ENCODE measurements at regions not wholly inside any gene's neighbourhood (a gene's known extent, or its start where the extent isn't known, plus 50 kb on each side); places are given as distances from the start of the nearest gene placed in this dataset.
"Not testable (repeated sequence)": the region's sequence is repeated elsewhere in the genome, so short reads cannot be mapped to it uniquely, and the experiment has no call there.

DNA sequence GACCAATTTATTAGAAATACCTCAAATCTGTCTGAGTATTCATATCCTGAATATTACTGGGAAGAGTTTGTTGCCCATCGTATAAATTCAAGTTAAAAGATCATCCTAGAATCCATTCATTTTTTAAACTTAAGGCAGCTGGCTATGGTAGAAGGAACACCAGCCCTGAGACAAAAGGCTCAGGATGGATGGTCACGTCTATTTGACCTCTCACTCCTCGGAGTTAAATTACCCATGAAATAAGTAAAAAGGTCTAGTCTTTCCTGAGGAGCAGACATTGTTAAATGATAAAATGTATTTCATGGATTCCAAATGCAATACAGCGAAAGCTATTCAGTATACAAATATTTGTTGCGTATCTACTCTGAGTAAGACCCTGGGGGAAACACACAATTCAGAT is 826.0 kb upstream of the LRATD1 start:
- no peaks in the 10 kb centered on the region for H3K27me3 Mint-ChIP-seq (ENCODE audit: low read depth)
- no peak for DNase-seq (ENCODE audit: low spot score)
- no peaks in the 10 kb centered on the region for H3K36me3 Mint-ChIP-seq (ENCODE audit: low read depth)
- no peak overlapping the region for H3K4me3 Mint-ChIP-seq (ENCODE audit: low read depth)
- intact Hi-C loops (cut with micrococcal nuclease): no loop called here
- peaks cover 9% of the 10 kb centered on the region for H3K9me3 Mint-ChIP-seq
- H3K4me1 Mint-ChIP-seq (ENCODE audit: low read depth): no peaks in the 10 kb centered on the region
- no peak overlapping the region for H3K27ac Mint-ChIP-seq

DNA sequence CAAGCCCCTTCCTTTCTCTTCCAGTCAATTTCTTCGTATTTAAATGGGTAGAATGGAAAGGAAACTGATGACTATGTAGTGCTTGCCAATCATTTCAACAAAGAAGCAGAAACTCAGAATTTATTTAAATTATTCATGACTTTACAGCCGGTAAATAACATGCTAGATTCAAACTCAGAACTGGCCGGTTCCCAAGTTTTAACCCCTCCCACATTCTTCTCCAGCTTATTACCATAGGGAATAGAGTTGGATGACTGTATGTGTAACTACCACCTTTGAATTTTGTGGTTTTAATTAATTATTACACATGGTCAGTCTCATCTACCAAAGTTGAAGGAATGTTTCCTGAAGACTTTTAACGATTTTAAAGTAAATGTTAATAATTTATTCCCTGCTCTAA is 819.3 kb upstream of the LRATD1 start:
- intact Hi-C loops (cut with micrococcal nuclease): no loop called here
- Mint-ChIP-seq H3K36me3 (ENCODE audit: low read depth) (no peaks in the 10 kb centered on the region), H3K4me3 (ENCODE audit: low read depth) (no peak overlapping the region), H3K27me3 (ENCODE audit: low read depth) (no peaks in the 10 kb centered on the region), H3K9me3 (no peaks in the 10 kb centered on the region), H3K4me1 (ENCODE audit: low read depth) (no peaks in the 10 kb centered on the region), H3K27ac (no peak overlapping the region)
- DNase-seq (ENCODE audit: low spot score): no peak

DNA sequence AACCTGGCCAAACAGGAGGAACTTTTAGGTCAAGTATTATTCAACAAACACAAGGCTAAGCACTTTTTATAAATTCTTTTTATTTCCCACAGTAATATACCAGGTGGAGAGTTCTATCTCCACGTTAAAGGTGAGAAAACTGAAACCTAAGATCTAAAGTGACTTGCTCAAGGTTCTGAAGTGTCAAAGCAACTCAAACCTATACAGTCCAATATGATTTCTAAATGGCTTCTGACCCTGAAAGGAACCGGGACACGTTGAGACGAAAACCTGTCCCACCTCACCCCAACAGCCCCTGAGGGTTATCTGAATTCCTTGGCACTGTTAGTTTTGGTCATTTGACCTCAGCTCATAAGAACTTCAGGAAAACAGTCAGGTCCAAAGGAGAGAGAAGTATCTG is 814.5 kb upstream of the LRATD1 start:
- no peak for DNase-seq (ENCODE audit: low spot score)
- no peak overlapping the region for H3K27ac Mint-ChIP-seq
- no peaks in the 10 kb centered on the region for H3K9me3 Mint-ChIP-seq
- no peaks in the 10 kb centered on the region for H3K36me3 Mint-ChIP-seq (ENCODE audit: low read depth)
- intact Hi-C loops (cut with micrococcal nuclease): no loop called here
- H3K4me3 Mint-ChIP-seq (ENCODE audit: low read depth): no peak overlapping the region
- H3K4me1 Mint-ChIP-seq (ENCODE audit: low read depth): no peaks in the 10 kb centered on the region
- H3K27me3 Mint-ChIP-seq (ENCODE audit: low read depth): no peaks in the 10 kb centered on the region

DNA sequence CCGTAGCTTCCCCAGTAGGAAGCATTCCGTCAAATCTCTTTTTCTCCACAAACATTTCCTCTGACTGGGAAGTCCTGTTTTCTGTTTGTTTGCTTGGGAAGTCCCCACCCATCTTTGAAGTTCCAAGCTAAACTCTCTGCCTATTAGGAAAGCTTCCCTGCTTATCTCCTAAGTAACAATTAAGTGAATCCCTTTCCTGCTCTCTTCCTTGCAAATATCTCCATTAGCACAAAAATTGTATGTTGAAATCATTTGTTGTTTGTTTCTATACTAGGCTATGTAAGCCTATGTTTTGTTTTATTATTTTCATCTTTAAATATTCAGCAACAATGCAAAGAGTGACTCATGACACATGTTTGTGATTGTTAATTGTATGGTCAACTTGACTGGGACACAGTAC is 812.6 kb upstream of the LRATD1 start:
- intact Hi-C loops (cut with micrococcal nuclease): no loop called here
- no peaks in the 10 kb centered on the region for H3K27me3 Mint-ChIP-seq (ENCODE audit: low read depth)

DNA sequence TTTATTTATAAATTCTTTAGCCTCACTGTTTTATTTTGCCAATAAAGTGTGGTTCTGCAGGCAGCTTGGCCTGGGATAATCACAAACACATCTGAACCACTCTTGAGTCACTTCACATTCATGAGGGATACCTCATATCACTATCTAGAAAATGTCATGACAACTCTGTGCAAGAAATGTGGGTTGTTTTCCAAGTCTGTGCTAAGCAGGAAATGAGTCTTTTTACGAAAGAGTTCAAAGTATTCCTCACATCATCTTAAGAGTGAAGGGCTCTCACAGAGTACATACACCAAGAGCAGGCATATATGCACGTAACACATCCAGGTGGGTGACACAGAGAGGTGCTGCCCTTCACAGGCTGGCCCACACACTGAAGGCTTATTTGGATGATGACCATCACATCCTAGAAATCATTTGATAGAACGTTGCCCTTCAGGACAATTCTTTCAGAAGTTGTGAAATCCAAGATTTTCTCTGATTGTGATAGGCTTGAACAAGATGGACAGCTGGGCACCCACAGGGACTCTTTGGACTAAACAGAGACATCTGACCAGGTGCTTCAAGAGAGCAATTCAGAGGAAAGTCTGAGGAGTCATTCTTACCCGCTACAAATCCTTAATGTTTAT is 811.1 kb upstream of the LRATD1 start:
- no peak for DNase-seq (ENCODE audit: low spot score)
- no peak overlapping the region for H3K4me3 Mint-ChIP-seq (ENCODE audit: low read depth)
- no peaks in the 10 kb centered on the region for H3K9me3 Mint-ChIP-seq
- intact Hi-C loops (cut with micrococcal nuclease): no loop called here
- no peaks in the 10 kb centered on the region for H3K27me3 Mint-ChIP-seq (ENCODE audit: low read depth)
- no peaks in the 10 kb centered on the region for H3K36me3 Mint-ChIP-seq (ENCODE audit: low read depth)
- H3K27ac Mint-ChIP-seq: no peak overlapping the region
- no peaks in the 10 kb centered on the region for H3K4me1 Mint-ChIP-seq (ENCODE audit: low read depth)

More for the DNA sequence above, 812.6 kb upstream of the LRATD1 start:
- Mint-ChIP-seq H3K4me3 (ENCODE audit: low read depth) (no peak overlapping the region), H3K4me1 (ENCODE audit: low read depth) (no peaks in the 10 kb centered on the region), H3K36me3 (ENCODE audit: low read depth) (no peaks in the 10 kb centered on the region), H3K9me3 (no peaks in the 10 kb centered on the region), H3K27ac (no peak overlapping the region)
- no peak for DNase-seq (ENCODE audit: low spot score)

DNA sequence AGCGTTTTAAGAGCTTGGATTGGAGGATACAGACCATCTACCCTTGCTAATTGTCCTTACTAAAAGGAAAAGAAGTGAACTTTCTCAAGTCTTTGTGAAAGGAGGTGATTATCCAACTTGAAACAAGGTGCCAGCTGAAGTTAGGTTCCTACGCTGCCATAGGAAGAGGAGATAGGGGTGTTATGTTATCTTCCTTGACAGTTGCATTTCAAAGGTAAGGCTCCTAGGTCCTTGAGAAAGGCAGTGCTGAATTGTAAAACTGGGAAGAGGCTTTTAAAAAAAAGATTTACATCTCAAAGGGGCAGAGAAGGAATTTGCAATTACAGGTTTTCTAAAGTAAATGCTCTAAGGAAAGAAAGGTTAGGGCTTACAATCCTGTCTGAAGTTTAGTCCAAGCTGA is 810.2 kb upstream of the LRATD1 start:
- Mint-ChIP-seq H3K9me3 (no peaks in the 10 kb centered on the region), H3K4me1 (ENCODE audit: low read depth) (no peaks in the 10 kb centered on the region), H3K36me3 (ENCODE audit: low read depth) (no peaks in the 10 kb centered on the region), H3K4me3 (ENCODE audit: low read depth) (no peak overlapping the region), H3K27me3 (ENCODE audit: low read depth) (no peaks in the 10 kb centered on the region), H3K27ac (no peak overlapping the region)
- intact Hi-C loops (cut with micrococcal nuclease): no loop called here
- DNase-seq (ENCODE audit: low spot score): no peak

DNA sequence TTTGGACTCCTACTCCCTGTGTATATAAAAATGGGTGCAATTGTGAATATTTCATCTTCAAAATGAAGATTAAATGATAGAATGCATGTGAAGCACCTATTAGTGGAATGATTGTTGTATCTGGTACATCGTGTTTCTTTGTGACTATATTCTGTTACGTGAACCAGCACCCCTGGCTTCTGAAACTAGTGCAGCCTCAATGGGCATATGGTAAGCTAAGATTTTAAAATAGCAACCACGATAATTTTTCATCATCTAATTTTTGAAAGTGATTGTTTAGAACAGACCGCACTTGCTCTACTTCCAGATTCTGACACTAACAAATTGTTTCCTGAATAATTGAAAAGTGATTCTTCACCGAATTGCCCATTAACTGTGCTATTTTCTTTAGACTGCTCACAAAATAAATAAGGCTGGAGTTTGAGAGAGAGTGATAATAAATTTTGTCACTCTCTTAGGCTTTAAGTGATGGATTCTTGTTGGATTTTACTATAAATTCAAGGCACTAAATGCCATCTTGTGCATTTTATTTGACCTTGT is 806.1 kb upstream of the LRATD1 start:
- H3K4me1 Mint-ChIP-seq (ENCODE audit: low read depth): no peaks in the 10 kb centered on the region
- peaks cover 6% of the 10 kb centered on the region for H3K9me3 Mint-ChIP-seq
- H3K36me3 Mint-ChIP-seq (ENCODE audit: low read depth): no peaks in the 10 kb centered on the region
- no peak for DNase-seq (ENCODE audit: low spot score)
- no peak overlapping the region for H3K27ac Mint-ChIP-seq
- no peak overlapping the region for H3K4me3 Mint-ChIP-seq (ENCODE audit: low read depth)
- intact Hi-C loops (cut with micrococcal nuclease): no loop called here
- no peaks in the 10 kb centered on the region for H3K27me3 Mint-ChIP-seq (ENCODE audit: low read depth)

DNA sequence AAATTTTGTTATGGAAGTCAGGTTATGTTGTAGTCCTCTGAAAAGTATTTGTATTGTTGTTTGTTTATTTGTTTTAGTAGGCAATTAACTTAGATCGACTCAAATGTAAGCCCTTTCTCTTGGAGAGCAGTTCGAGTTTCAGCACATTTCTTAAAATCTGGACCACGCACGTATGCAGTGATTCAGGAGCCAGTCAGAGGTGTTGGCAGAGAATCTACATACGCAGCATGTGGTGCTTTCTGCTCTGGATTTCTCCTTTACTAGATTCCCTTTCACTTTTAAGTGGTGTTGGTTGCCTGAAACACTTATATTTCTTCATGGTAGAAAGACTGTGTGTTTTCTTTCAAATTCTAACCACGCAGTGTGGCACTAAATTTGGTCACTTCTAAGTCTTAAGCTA is 773.9 kb upstream of the LRATD1 start:
- Mint-ChIP-seq H3K9me3 (peaks cover 32% of the 10 kb centered on the region), H3K27me3 (ENCODE audit: low read depth) (no peaks in the 10 kb centered on the region), H3K4me1 (ENCODE audit: low read depth) (no peaks in the 10 kb centered on the region), H3K27ac (no peak overlapping the region), H3K4me3 (ENCODE audit: low read depth) (no peak overlapping the region), H3K36me3 (ENCODE audit: low read depth) (no peaks in the 10 kb centered on the region)
- no peak for DNase-seq (ENCODE audit: low spot score)
- intact Hi-C loops (cut with micrococcal nuclease): no loop called here

DNA sequence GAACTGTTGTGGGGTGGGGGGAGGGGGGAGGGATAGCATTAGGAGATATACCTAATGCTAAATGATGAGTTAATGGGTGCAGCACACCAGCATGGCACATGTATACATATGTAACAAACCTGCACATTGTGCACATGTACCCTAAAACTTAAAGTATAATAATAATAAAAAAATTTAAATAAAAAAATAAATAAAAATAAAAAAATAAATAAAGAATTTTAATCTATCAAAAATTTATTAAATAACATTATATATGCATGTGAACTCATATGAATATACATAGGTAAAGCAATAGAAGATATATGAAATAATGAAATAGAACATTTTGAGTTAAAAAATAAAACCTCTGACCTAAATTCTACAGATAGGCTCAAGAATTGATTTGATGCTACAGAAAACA is 764.2 kb upstream of the LRATD1 start:
- DNase-seq (ENCODE audit: low spot score); H3K4me1 Mint-ChIP-seq (ENCODE audit: low read depth); H3K4me3 Mint-ChIP-seq (ENCODE audit: low read depth); intact Hi-C loops (cut with micrococcal nuclease); H3K27ac Mint-ChIP-seq; H3K36me3 Mint-ChIP-seq (ENCODE audit: low read depth); H3K27me3 Mint-ChIP-seq (ENCODE audit: low read depth): not testable (repeated sequence)
- H3K9me3 Mint-ChIP-seq: peaks cover 18% of the 10 kb centered on the region

DNA sequence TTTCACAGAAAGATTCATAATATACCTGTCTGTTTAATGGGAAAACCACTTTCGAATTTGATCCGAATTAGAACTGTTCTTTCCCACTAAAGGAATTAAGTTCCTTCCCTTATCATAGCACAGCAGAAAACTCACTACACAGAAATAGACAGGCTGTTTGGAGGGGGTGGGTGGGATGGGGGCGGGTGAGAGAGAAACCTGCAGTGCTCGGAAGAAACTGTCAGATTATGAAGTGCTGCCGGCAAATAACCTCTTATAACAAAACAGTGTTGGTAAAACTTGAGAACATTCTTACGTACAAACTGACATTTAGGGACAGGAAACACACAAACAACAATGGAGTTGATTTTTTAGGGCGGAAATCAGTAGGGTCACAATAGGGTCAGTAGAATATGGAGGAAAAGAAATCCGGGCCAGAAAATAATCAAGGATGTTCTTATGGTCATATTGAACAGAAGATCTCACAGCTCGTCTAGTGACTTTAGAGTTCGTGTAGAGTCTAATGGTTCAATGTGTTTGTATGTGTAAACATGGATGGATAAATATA is 756.0 kb upstream of the LRATD1 start:
- H3K27ac Mint-ChIP-seq: no peak overlapping the region
- intact Hi-C loops (cut with micrococcal nuclease): no loop called here
- no peaks in the 10 kb centered on the region for H3K27me3 Mint-ChIP-seq (ENCODE audit: low read depth)
- no peak for DNase-seq (ENCODE audit: low spot score)
- H3K4me1 Mint-ChIP-seq (ENCODE audit: low read depth): no peaks in the 10 kb centered on the region
- H3K9me3 Mint-ChIP-seq: peaks cover 11% of the 10 kb centered on the region
- H3K4me3 Mint-ChIP-seq (ENCODE audit: low read depth): no peak overlapping the region
- no peaks in the 10 kb centered on the region for H3K36me3 Mint-ChIP-seq (ENCODE audit: low read depth)

DNA sequence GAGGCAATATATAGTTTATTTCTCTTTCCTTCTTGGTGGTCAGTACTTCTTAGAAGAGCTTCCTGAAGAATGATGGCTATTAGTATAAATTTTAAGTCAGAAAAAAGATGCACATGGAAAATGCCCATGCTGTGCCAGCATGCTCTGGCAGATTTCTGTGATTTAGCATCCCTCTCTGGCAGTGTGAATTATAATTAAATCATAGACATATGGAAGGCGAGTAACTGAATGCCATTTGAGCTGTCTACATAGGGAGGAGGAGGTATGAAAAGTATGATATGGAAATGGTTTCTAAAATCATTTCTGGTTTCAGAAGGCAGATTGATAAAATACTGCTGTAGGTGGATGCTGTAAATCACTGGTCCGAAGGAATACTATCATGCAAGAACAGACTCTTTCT is 754.9 kb upstream of the LRATD1 start:
- peaks cover 17% of the 10 kb centered on the region for H3K9me3 Mint-ChIP-seq
- DNase-seq (ENCODE audit: low spot score): no peak
- H3K4me3 Mint-ChIP-seq (ENCODE audit: low read depth): no peak overlapping the region
- intact Hi-C loops (cut with micrococcal nuclease): no loop called here
- no peaks in the 10 kb centered on the region for H3K27me3 Mint-ChIP-seq (ENCODE audit: low read depth)
- H3K27ac Mint-ChIP-seq: no peak overlapping the region
- no peaks in the 10 kb centered on the region for H3K36me3 Mint-ChIP-seq (ENCODE audit: low read depth)
- H3K4me1 Mint-ChIP-seq (ENCODE audit: low read depth): no peaks in the 10 kb centered on the region

DNA sequence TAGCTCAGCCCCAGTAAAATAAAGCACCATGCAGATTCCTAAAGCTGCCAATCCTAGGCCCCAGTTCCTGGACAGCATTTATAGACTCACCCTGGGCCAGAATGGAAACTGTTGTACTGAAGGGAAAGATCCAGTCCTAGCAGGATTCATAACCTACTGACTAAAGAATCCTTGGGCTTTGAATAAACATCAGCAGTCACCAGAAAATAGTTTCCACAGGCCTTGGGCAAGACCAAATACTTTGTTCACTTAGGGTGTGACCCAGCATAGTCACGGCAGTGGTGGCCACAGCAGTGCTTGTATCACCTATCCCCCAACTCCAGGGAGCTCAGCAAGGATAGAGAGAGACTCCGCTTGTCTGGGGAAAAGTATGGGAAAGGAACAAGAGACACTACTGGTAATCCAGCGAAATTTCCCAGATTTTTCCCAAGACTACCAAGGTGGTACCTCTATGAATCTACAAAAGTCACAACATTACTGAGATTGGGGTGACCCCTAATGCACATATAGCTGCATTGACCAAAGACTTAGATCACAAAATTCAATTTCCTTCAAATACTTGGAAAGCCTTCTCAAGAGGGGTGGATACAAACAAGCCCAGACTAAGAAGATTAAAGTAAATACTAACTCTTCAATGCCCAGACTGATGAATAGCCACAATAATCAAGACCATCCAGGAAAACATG is 748.1 kb upstream of the LRATD1 start:
- Mint-ChIP-seq H3K9me3 (peaks cover 5% of the 10 kb centered on the region), H3K4me1 (ENCODE audit: low read depth) (no peaks in the 10 kb centered on the region)

DNA sequence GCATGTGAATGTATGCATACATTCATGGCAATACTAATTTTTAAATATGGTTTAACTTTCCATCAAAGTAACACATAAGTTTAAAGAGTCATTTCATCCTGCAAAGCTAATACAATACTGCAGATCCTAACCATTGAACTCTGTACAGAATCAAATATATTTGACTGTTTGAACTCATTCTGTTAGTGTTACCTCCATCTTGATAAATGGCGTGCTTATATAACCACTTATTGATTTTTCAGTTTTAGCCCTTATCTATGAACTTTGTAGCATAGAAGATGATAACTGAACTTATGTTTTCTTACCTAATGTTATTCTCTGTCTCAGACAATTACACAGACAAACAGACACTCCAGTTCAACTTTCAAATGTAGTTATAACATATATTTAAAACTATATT is 731.0 kb upstream of the LRATD1 start:
- no peaks in the 10 kb centered on the region for H3K36me3 Mint-ChIP-seq (ENCODE audit: low read depth)
- DNase-seq (ENCODE audit: low spot score): no peak
- H3K9me3 Mint-ChIP-seq: peaks cover 13% of the 10 kb centered on the region
- no peak overlapping the region for H3K4me3 Mint-ChIP-seq (ENCODE audit: low read depth)
- H3K27me3 Mint-ChIP-seq (ENCODE audit: low read depth): no peaks in the 10 kb centered on the region
- no peak overlapping the region for H3K27ac Mint-ChIP-seq
- no peaks in the 10 kb centered on the region for H3K4me1 Mint-ChIP-seq (ENCODE audit: low read depth)
- intact Hi-C loops (cut with micrococcal nuclease): no loop called here

More for the DNA sequence above, 748.1 kb upstream of the LRATD1 start:
- Mint-ChIP-seq H3K27me3 (ENCODE audit: low read depth) (no peaks in the 10 kb centered on the region), H3K4me3 (ENCODE audit: low read depth) (no peak overlapping the region), H3K27ac (no peak overlapping the region), H3K36me3 (ENCODE audit: low read depth) (no peaks in the 10 kb centered on the region)
- no peak for DNase-seq (ENCODE audit: low spot score)
- intact Hi-C loops (cut with micrococcal nuclease): no loop called here
